ENCODE measurements at regions not wholly inside any gene's neighbourhood (a gene's known extent, or its start where the extent isn't known, plus 50 kb on each side); places are given as distances from the start of the nearest gene placed in this dataset.

DNA sequence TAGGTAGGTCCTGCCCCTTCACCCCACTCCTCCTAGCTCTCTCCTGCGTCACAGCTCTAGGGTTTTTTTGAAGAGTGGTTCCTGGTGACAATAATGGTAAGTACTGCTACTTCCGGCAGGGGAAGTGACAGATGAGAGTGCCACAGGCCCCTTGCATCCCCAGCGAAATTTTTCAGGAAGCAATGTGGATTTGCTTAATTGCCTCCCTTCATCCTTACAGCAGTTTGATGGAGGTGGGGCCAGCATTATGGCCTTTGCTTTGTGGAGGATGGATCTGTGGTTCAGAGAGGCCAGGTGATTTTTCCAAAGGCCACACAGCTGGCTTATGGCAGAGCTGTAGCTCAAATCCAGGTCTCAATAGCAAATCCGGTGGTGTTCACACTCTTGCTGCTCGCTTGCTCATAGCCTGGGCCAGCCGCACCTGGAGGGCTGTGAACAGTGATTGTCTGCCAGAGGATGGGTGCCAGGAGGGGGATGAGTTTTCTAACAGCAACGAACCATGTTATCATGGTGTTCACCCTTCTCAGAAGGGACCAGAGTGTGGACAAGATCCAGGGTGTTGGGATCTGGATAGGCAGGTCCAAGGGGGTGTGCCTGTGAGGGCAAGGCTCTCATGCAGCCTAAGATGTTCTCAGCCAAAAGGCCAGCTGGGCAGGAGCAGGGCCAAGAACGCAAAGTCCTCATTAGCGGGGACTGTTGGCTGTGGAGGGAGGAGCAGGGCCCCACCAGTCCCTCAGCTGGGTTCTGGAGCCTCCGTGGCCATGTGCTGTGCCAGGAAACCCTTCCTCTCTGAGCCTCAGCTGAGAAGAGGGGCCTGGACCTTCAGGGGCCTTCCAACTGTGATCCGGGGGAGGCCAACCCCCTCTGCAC lies 89.0 kb downstream of the EMX2 start:
- no peak overlapping the region for H3K4me3 ChIP-seq (ENCODE audit: low read length)
- DNase-seq (ENCODE audit: low read depth, low spot score): no peak

DNA sequence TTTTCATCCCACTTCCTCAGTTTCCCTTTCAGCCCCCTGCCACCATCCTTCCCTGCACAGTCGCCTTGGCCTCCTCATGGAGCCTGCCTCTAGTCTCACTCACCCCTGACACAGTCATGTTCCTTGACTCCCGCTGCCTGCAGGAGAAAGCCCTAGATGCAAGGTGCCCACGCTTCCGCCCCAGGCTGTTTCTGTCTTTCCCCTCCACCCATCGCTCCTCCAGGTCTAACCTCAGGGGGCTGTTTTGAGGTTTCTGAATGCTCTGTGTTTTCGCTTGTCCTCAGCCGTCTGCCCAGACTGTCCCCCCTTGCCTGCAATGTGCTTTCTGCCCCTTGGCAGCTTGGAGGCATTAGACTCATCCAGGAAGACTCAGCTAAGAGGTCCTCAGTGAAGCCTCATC lies 89.9 kb downstream of the EMX2 start:
- H3K4me3 ChIP-seq (ENCODE audit: low read length): no peak overlapping the region

DNA sequence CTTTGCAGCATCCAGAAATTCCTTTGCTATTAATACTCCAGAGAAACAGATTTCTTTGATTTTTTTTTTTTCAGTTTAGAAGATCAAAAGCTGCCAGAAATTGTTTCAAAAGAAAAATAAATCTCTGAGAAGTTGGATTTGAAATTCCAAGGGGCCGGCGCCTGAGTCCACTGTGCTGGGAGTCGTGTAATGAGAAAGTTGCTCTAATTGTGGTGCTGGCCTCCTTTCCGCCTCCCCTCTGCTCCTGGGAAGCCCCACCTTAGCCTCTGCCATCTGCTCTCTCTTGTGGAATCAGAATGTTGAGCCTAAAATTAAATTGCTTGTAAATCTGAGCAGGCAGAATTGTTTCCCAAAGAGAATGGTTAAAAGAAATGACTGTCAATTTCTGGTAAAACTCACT lies 93.3 kb downstream of the EMX2 start:
- no peak for DNase-seq (ENCODE audit: low read depth, low spot score)
- no peak overlapping the region for H3K4me3 ChIP-seq (ENCODE audit: low read length)

More for the DNA sequence above, 89.9 kb downstream of the EMX2 start:
- no peak for DNase-seq (ENCODE audit: low read depth, low spot score)

DNA sequence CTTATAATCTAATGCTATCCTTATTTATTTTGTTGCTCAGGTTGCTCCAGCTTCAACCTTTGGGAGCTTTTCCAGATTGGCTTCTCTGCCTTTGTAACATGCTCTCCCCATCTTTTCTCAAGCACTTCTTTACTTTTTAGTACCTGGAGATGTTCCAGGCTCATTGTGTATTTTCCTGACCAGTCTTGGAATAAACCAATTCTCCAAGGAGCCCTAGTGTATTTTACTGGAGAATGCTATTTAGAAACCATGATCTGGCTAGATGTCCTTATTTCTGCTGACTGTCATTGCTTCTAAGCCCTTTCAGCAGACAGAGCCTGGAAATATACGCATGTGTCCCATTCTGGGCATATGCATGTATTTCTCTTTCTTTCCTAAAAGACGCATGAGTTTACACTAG lies 95.7 kb downstream of the EMX2 start:
- DNase-seq (ENCODE audit: low read depth, low spot score): no peak
- no peak overlapping the region for H3K4me3 ChIP-seq (ENCODE audit: low read length)

DNA sequence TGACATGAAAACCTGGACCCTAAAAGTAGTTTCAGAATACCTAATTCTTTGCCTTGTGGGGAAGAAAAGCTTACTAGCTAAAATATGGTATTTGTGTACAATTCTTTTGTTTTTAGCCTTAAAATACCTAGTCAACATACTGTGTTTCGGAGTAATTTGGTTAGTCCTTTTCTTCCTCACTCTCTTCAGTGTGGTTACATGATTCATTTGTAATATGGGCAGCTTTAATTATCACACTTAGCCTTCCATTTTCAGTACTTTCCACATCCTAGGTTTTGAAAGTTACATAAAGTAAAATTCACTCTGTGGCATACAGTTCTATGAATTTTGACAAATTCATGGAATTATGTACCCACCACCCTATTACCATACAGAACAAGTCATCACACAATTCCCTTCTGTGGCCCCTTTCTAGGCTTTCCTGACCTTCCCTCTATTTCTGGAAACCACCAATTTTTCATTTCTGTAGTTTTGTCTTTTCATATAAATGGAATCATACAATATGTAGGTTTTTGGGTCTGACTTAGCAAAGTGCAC lies 96.2 kb downstream of the EMX2 start:
- DNase-seq (ENCODE audit: low read depth, low spot score): no peak
- H3K4me3 ChIP-seq (ENCODE audit: low read length): no peak overlapping the region

DNA sequence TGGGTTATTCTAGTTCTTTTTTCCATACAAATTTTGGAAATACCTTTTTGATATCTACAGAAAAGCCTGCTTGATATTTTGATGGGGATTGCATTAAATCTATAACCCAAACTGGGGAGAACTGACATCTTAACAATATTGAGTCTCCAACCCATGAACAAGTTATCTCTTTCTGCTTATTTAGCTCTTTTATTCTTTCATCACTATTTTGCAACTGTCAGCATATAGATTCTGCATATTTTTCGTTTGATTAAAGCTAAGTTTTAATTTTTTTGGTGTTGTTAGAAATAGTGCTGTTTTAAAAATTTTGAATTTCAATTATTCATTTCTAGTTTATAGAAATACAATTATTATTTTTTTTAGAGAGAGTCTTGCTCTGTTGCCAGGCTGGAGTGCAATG lies 97.9 kb downstream of the EMX2 start:
- H3K4me3 ChIP-seq (ENCODE audit: low read length): no peak overlapping the region
- DNase-seq (ENCODE audit: low read depth, low spot score): no peak

DNA sequence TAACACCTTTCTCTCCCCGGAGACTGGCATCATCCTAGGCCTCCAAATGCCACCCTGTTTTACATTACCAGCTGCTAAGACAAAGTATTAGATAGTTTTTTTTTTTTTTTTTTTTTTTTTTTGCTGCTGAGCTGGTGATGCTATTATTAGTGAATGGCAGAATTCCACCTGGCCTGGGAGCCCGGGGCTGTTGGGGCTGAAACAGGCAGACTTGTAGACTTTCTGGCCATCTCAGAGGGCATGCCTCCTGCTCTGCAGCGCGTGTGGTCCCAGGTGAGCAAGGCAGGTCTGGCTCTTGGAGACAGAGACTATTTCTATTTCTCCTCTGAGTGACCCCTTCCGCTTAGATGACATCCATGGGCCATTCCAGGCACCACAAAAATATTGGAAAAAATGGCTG lies 104.2 kb downstream of the EMX2 start:
- no peak overlapping the region for H3K4me3 ChIP-seq (ENCODE audit: low read length)
- DNase-seq (ENCODE audit: low read depth, low spot score): no peak

DNA sequence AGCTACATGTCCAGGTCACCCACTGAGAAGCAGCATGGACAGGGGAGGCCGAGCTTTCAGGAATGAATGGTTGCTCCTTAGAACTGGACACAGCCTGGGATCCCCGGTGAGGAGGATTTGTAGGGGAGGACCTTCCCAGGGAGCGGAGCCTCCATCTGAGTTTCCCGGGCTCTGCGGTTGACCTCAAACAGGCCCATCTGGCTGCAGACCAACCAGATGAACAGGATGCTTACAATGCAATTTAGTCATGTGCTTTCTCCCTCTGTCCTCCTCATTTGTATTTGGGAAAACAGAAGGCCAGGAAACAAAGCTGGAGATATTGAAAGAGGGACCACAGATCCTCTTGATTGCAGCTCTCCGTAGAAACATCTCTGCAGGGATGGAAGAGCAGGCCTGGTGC lies 104.8 kb downstream of the EMX2 start:
- H3K4me3 ChIP-seq (ENCODE audit: low read length): no peak overlapping the region
- DNase-seq (ENCODE audit: low read depth, low spot score): no peak

DNA sequence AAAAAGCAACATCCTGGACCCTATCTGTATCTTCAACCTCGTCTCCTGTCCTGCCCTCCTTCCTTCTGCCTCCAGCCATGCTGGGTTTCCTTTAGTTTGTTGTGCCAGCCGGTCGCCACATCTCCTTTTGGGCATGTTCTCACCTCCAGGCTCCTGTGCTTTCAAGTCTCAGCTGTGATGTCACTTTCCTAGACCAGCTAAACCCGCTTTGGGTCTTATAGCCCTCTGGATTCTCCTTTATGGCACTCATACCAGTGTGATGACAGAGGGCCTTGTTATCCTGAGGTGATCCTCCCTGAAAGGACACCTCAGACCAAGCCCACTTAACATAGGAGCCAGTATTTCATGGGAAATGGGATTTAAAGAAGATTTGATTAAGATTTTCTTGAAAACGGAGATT lies 108.6 kb downstream of the EMX2 start:
- H3K4me3 ChIP-seq (ENCODE audit: low read length): no peak overlapping the region
- no peak for DNase-seq (ENCODE audit: low read depth, low spot score)

DNA sequence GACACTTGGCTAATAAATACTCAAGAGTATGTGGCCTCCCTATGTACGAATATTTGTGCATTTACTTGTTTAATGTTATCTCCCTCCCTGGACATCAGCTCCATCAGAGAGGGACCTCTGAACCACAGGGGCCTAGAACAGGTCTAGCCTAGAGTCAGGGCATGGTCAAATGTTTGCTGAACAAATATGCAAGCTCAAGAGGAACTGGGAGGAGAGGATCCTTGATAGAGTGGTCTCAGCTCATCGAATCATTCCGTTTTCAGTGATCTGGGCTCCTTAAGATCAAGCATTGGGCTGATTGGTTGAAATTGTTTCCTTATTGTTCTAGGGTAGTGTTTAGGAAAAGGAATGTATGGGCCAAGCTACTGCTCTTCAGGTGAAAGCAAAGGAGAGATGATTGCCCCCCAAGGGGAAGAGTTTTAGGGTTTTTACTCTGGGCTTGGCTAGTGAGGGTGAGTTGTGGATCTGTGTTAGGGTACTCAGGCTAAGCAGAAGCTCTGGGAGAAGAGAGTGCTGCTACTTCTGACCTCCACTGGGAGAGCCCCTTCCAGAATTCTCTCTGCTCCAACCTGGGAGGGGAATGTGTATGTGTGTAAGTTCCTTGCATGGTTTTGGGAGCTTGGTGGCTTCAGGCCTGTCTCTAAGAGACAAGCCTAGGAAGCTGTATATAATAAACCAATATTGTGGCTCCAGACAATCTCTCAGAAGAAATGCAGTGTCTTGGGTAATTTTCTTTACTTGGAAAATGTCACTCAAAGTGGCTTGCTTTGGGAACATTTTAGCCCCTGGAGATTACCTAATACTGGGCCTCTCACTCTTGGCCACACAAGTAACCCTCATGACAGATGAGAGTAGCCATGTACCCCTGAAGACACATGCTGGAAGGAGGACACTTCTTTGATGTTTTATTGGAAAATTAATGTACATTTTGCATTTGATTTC lies 110.0 kb downstream of the EMX2 start:
- DNase-seq (ENCODE audit: low read depth, low spot score): no peak
- H3K4me3 ChIP-seq (ENCODE audit: low read length): no peak overlapping the region

DNA sequence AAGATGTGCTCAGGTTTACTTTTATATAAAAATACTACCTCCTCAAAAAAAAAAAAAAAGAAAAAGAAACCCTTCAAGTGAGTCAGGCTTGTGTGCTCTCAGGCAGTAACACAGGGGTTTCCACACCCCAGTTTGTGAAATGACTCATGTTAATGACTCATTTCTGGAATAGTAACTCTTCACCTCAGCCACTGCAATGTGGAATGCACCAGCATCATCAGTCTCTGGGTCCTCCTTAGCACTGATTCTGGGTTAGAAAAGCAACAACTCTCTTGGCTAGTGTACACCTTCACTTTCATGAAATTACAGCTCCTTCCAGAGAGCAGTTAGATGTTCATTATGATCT lies 110.6 kb downstream of the EMX2 start:
- DNase-seq (ENCODE audit: low read depth, low spot score): no peak
- H3K4me3 ChIP-seq (ENCODE audit: low read length): no peak overlapping the region

DNA sequence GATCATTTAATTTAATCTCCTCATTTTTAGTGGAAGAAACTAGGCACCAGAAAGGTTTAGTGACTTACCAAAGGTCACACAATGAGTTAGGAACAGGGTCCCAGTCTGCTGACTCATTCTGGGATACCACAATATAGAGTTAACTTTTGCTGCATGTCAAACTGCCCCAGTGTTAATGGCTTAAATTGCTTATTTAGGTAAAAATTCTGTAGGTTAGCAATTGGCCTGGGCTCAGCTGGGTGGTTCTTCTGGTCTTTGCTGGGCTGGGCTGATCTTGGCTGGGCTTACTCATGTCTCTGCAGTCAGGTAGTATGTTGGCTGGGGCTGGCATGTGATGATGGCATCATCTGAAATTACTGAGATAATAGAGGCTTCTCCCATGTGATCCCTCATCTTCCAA lies 111.6 kb downstream of the EMX2 start:
- DNase-seq (ENCODE audit: low read depth, low spot score): no peak
- H3K4me3 ChIP-seq (ENCODE audit: low read length): no peak overlapping the region

DNA sequence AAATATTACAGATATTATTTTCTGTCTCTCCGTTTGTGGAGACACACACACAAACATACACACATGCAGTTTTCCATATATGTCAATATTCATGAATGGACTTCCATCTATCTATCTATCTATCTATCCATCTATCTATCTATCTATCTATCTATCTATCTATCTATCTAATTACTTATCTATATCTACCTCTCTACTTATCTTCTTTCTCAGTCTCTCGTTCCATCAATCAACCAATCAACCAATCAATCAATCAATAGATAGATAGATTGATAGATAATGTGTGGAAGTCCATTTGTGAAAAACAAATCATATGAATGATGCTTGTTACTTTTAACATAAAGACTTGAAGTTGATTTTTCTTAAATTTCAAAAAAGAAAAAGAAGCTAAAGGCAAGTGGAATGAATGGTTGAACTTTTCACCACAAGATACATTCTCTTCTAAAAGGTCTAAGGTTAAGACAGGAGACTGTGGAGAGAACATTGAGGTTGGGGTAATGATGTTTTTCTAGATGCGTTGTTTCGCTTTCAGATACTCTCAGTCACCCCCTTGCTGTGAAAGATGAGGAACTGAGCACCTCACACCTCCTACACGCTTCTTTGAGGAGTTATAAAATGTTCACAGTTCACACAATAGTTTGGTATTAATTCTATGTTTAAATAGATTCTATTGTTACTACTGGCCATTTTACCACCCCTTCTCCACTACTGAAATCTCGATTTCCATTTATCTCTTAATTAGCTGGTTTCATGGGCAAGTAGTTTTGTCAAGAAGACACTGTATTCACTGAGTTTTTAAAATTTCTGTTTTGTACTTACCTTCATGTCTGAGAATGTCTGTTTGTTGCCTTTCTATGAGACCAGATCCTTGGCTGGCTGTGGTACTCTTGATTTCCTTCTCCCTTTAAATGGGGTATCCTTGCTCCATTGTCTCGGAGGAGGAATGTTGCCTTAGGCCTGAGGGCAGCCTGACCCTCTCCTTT lies 114.1 kb downstream of the EMX2 start:
- H3K4me3 ChIP-seq (ENCODE audit: low read length): no peak overlapping the region
- DNase-seq (ENCODE audit: low read depth, low spot score): no peak

DNA sequence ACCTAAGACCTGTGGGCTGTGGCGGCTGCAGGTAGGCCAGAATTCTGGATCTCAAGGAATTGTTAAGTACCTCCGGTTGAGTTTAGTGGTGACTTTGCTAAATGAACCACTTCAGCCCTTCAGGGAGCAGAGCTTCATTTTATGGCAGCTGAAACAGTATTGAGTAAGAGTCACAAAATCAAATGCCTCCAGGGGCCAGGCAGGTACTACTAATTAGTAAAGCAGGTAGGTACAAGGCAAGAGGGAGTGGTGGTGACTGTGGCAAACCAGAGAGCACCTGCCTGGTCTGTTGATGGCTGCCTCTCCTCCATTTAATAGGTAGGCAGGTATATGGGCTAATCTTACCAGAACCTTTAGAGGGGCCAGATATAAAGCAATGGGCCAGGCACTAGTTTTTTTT lies 118.8 kb downstream of the EMX2 start:
- DNase-seq (ENCODE audit: low read depth, low spot score): no peak
- H3K4me3 ChIP-seq (ENCODE audit: low read length): no peak overlapping the region

DNA sequence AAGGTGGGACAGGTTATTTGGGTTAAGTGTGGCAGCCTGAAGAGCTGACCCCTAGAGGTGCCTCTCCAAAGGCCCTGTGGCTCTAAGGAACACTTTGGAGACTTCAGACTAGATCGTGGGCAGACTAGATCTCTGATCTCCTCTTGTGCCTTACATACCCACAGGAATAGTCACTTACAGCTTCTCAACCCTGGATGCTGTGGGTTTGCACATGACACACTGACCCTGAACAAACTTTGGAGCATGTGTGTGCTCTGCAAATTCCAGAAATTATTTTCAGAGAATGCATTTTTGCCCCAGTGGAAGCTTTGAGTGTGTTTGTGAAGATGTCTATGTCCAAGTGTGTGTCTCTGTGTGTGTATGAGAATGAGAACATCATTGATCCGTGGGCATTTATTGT lies 119.6 kb downstream of the EMX2 start:
- H3K4me3 ChIP-seq (ENCODE audit: low read length): no peak overlapping the region
- no peak for DNase-seq (ENCODE audit: low read depth, low spot score)

DNA sequence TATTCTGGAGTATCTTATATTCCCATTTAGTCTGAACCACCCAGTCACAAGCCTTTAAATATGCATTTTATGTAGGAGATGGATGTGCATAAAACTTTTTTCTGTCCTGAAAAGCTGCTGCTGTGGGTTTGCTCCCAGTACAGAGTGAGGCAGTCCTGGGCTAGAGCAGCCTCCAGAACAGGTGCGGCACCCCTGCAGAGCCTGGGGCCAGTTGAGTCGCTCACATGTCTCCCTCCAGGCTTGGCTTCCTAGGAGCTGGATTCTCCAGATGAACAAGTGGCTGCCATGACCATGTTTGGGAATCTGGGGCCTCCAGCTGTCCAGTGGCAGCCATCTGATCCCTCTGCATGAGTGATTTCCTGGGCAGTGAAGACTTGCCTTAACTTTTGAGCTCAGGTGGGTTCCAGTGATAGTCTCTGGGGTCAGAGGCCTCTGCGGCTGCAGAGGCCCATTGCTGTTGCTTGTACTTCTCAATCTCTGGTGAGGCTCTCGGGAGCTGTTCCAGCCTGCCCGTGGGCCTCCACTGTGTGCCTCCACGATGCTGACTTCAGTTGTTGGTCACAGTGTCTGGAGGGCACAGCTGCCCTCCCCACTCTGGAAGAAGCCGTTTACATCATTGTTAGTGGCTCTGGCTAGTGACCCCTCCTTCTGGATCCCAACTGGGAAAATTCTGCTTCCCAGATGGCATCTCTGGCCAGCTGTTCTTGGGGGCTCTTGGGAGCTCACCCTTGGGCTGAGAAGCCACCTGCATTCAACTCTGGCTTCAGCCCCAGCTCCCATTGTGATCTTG lies 120.4 kb downstream of the EMX2 start:
- no peak for DNase-seq (ENCODE audit: low read depth, low spot score)
- H3K4me3 ChIP-seq (ENCODE audit: low read length): no peak overlapping the region

DNA sequence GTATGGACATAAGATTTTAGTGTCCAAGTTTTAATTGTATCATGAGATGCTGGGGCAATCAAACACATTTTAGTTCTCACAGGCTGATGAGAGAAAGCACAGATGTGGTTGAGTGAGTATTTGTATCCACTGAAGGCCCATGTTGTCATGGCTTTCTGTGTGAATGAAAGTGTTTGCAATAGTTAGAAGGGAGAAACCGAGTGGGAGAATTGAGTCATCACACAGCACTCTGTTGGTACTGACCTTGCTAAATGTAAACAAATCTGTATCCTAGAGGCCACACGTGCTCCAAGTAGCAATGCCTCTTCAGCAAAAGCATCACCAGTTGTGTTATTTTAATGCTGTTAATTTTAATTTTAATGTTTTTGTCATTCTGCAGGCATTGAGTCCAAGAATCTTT lies 121.2 kb downstream of the EMX2 start:
- DNase-seq (ENCODE audit: low read depth, low spot score): no peak

DNA sequence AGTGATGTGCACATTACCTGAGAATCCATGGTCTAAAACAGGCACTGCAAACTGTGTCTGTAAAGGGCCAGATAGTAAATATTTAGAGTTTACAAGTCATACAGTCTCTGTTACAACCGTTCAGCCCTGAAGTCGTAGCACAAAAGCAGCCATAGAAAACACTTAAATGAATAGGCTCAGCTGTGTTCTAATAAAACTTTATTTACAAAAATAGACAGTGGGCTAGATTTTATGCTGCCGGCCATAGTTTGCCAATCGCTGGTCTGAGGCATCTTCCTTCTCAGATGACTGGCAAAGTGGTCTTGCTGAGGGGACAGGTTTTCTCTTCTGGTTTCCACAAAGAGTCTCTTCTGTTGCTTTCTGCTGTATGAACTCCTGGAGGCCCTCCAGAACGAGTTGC lies 121.7 kb downstream of the EMX2 start:
- no peak overlapping the region for H3K4me3 ChIP-seq (ENCODE audit: low read length)
- no peak for DNase-seq (ENCODE audit: low read depth, low spot score)

More for the DNA sequence above, 121.2 kb downstream of the EMX2 start:
- H3K4me3 ChIP-seq (ENCODE audit: low read length): no peak overlapping the region

All from Jurkat, Clone E6-1 (cell line).